Urothelium cell line (cell line): ENCODE measurements at regions not wholly inside any gene's neighbourhood (a gene's known extent, or its start where the extent isn't known, plus 50 kb on each side); places are given as distances from the start of the nearest gene placed in this dataset.
"Not testable (repeated sequence)": the region's sequence is repeated elsewhere in the genome, so short reads cannot be mapped to it uniquely, and the experiment has no call there.

Experiments
- DNase-seq: peaks from one replicate; pipeline ENCODE4 v3.0.0; 2011; ENCODE audit warnings: low spot score, mixed read lengths
- FAIRE-seq: peaks from 2 replicates; lab custom pipeline; 2011; peaks lifted over from hg19 to GRCh38; lab: Jason Lieb, UNC

- no peak for DNase-seq
- FAIRE-seq, result no peak
Measured at GRCh38 chr1:5613900-5614299, 378.3 kb downstream of the NPHP4 start.

GRCh38 chr1:5611851-5612250, 380.4 kb downstream of the NPHP4 start:
- FAIRE-seq (no peak), DNase-seq (no peak)

GRCh38 chr1:5611431-5611830, 380.8 kb downstream of the NPHP4 start:
- no peak for FAIRE-seq
- DNase-seq, result no peak

- no peak for DNase-seq
- no peak for FAIRE-seq
Measured at GRCh38 chr1:5610432-5610831, 381.8 kb downstream of the NPHP4 start.

GRCh38 chr1:5603353-5604104, 388.7 kb downstream of the NPHP4 start:
- FAIRE-seq, result no peak

GRCh38 chr1:5602718-5603117, 389.5 kb downstream of the NPHP4 start:
- not testable (repeated sequence) for DNase-seq, FAIRE-seq

More at GRCh38 chr1:5603353-5604104, 388.7 kb downstream of the NPHP4 start:
- DNase-seq, result no peak

GRCh38 chr1:5601516-5601915, 390.7 kb downstream of the NPHP4 start:
- DNase-seq, result no peak
- FAIRE-seq, result no peak

GRCh38 chr1:5599541-5599940, 392.7 kb downstream of the NPHP4 start:
- no peak for FAIRE-seq
- no peak for DNase-seq

GRCh38 chr1:5598824-5599395, 393.3 kb downstream of the NPHP4 start:
- DNase-seq (no peak), FAIRE-seq (no peak)

GRCh38 chr1:5597991-5598823, 394.0 kb downstream of the NPHP4 start:
- DNase-seq (no peak), FAIRE-seq (no peak)

- no peak for DNase-seq
- FAIRE-seq, result no peak
Measured at GRCh38 chr1:5597171-5597850, 394.9 kb downstream of the NPHP4 start.

- FAIRE-seq (no peak), DNase-seq (no peak)
Measured at GRCh38 chr1:5596651-5597050, 395.6 kb downstream of the NPHP4 start.

- DNase-seq, result no peak
- FAIRE-seq, result no peak
Measured at GRCh38 chr1:5595531-5596170, 396.6 kb downstream of the NPHP4 start.

- DNase-seq, result no peak
- no peak for FAIRE-seq
Measured at GRCh38 chr1:5594056-5594956, 397.9 kb downstream of the NPHP4 start.

GRCh38 chr1:5590717-5591116, 401.5 kb downstream of the NPHP4 start:
- FAIRE-seq (no peak), DNase-seq (no peak)

GRCh38 chr1:5586629-5587028, 405.6 kb downstream of the NPHP4 start:
- DNase-seq (no peak), FAIRE-seq (no peak)

- FAIRE-seq (no peak), DNase-seq (no peak)
Measured at GRCh38 chr1:5585256-5585655, 407.0 kb downstream of the NPHP4 start.

- FAIRE-seq (no peak), DNase-seq (no peak)
Measured at GRCh38 chr1:5580926-5581325, 411.3 kb downstream of the NPHP4 start.

- DNase-seq, result no peak
- FAIRE-seq, result no peak
Measured at GRCh38 chr1:5579966-5580365, 412.3 kb downstream of the NPHP4 start.

GRCh38 chr1:5578690-5579089, 413.5 kb downstream of the NPHP4 start:
- no peak for FAIRE-seq
- DNase-seq, result no peak
